ENCODE measurements at regions not wholly inside any gene's neighbourhood (a gene's known extent, or its start where the extent isn't known, plus 50 kb on each side); places are given as distances from the start of the nearest gene placed in this dataset.

DNA sequence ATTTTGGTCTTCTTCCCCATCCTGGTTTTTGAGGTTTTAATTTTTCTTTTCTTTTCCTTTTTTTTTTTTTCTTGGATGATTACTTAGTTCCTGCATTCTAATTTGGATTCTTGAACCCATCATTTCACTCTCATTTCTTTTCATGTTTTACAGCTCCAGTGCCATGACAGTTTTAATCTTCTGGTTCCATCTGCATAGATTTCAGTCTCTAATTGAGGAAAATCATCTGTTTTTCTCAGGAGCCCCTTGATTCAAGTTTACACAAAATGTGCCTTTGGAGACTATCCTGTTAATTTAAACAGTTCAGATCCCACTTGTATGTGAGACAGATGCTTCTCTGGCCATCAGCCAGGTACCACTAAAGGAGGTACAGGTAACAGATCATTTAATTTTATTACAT is 379.9 kb downstream of the PIK3C3 start:
- no peak for TF ChIP-seq BCL3 (IDR thresholded peaks at IDR 0.05)
- no peak for TF ChIP-seq EHMT2 (IDR thresholded peaks at IDR 0.05; ENCODE audit: low read depth)
- no peak for TF ChIP-seq HEYL (CRISPR knock-in tag; IDR thresholded peaks at IDR 0.05)
- TF ChIP-seq CTCF (IDR thresholded peaks at IDR 0.05), result no peak
- no peak for TF ChIP-seq CEBPB (IDR thresholded peaks at IDR 0.05)
- no peak for TF ChIP-seq RAD21 (conservative IDR thresholded peaks at IDR 0.05 in 1 of 2, IDR thresholded peaks at IDR 0.05 in 1 of 2)
- TF ChIP-seq HES2 (IDR thresholded peaks at IDR 0.05), result no peak
- TF ChIP-seq CHD4 (IDR thresholded peaks at IDR 0.05; ENCODE audit: borderline replicate concordance), result no peak
- no peak for TF ChIP-seq SMC3 (IDR thresholded peaks at IDR 0.05)
- no peak for TF ChIP-seq FOSL2 (IDR thresholded peaks at IDR 0.05)
- no peak for TF ChIP-seq FOSL2 (CRISPR knock-in tag; IDR thresholded peaks at IDR 0.05)
- TF ChIP-seq EP300 (IDR thresholded peaks at IDR 0.05), result no peak
